Tibial artery (tissue), 4 donors: ENCODE measurements at regions not wholly inside any gene's neighbourhood (a gene's known extent, or its start where the extent isn't known, plus 50 kb on each side); places are given as distances from the start of the nearest gene placed in this dataset.

Source experiments
- DNase-seq, 2 donors: peaks; one replicate each; pipeline ENCODE4 v3.0.0-alpha.2; 2019
- H3K27ac ChIP-seq, 2 donors: fragments of 200-600 bp; sonication (generic) in 1 of 2; 1 replicate in 1 of 2; 2 replicates in 1 of 2; pipeline ENCODE4 v1.5.1; 2018 to 2019; ENCODE audit warnings: mild to moderate bottlenecking in 1 of 2
- H3K27me3 ChIP-seq, 2 donors: fragments of 200-600 bp; sonication (generic) in 1 of 2; one replicate each; pipeline versions ENCODE4 v1.5.1 to v1.6.0; 2016 to 2019
- H3K36me3 ChIP-seq, 3 donors: fragments of 200-600 bp; sonication (generic) in 2 of 3; one replicate each; pipeline ENCODE4 v1.5.1; 2016 to 2019; ENCODE audit warnings: mild to moderate bottlenecking in 2 of 3
- H3K4me1 ChIP-seq, 4 donors: fragments of 200-600 bp; sonication (generic) in 2 of 4; 1 replicate in 3 of 4; 2 replicates in 1 of 4; pipeline ENCODE4 v1.5.1; 2016 to 2019
- H3K4me3 ChIP-seq, 2 donors: fragments of 200-600 bp; sonication (generic) in 1 of 2; 1 replicate in 1 of 2; 2 replicates in 1 of 2; pipeline ENCODE4 v1.5.1; 2018 to 2019; ENCODE audit warnings: mild to moderate bottlenecking in 2 of 2
- H3K9me3 ChIP-seq, 3 donors: fragments of 200-600 bp; sonication (generic) in 1 of 3; one replicate each; pipeline ENCODE4 v1.5.1; 2016 to 2019
- intact Hi-C: fragments of 100-400 bp; cut with DNase I; formaldehyde crosslinking; loops from one replicate; pipeline ENCODE4 v1.15.0; 2023; ENCODE audit warnings: low total_unique reads
- TF ChIP-seq, protein P1 (sequence below), 2 experiments: fragments of 200-600 bp in 1 of 2; fragments of 450-650 bp in 1 of 2; IDR thresholded peaks; one replicate each; pipeline ENCODE4 v1.5.1; 2017 to 2019; ENCODE audit warnings: antibody characterized with exemption in 2 of 2, mild to moderate bottlenecking in 1 of 2, moderate library complexity in 1 of 2

- Histone ChIP-seq H3K36me3 (no peaks in the 10 kb centered on the region), H3K4me1 (no peaks in the 10 kb centered on the region), H3K9me3 (no peaks in the 10 kb centered on the region), H3K27ac (no peak overlapping the region), H3K27me3 (no peaks in the 10 kb centered on the region), H3K4me3 (no peak overlapping the region)
- no peak for DNase-seq
- intact Hi-C loops, result no loop called here
- TF ChIP-seq, protein P1, sequence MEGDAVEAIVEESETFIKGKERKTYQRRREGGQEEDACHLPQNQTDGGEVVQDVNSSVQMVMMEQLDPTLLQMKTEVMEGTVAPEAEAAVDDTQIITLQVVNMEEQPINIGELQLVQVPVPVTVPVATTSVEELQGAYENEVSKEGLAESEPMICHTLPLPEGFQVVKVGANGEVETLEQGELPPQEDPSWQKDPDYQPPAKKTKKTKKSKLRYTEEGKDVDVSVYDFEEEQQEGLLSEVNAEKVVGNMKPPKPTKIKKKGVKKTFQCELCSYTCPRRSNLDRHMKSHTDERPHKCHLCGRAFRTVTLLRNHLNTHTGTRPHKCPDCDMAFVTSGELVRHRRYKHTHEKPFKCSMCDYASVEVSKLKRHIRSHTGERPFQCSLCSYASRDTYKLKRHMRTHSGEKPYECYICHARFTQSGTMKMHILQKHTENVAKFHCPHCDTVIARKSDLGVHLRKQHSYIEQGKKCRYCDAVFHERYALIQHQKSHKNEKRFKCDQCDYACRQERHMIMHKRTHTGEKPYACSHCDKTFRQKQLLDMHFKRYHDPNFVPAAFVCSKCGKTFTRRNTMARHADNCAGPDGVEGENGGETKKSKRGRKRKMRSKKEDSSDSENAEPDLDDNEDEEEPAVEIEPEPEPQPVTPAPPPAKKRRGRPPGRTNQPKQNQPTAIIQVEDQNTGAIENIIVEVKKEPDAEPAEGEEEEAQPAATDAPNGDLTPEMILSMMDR (IDR thresholded peaks at IDR 0.05), result no peak
These were observed 1668.9 kb upstream of the MIR17HG start for GRCh38 chr13:89678466-89679121.

- H3K4me1 ChIP-seq, result no peaks in the 10 kb centered on the region
- TF ChIP-seq, protein P1 (IDR thresholded peaks at IDR 0.05), result no peak
- H3K27ac ChIP-seq, result no peak overlapping the region
- H3K9me3 ChIP-seq, result no peaks in the 10 kb centered on the region
- no peak overlapping the region for H3K4me3 ChIP-seq
- DNase-seq, result no peak
- H3K27me3 ChIP-seq, result no peaks in the 10 kb centered on the region
- no peaks in the 10 kb centered on the region for H3K36me3 ChIP-seq
- intact Hi-C loops, result no loop called here
These were observed 1662.6 kb upstream of the MIR17HG start for GRCh38 chr13:89684896-89685295.

DNA sequence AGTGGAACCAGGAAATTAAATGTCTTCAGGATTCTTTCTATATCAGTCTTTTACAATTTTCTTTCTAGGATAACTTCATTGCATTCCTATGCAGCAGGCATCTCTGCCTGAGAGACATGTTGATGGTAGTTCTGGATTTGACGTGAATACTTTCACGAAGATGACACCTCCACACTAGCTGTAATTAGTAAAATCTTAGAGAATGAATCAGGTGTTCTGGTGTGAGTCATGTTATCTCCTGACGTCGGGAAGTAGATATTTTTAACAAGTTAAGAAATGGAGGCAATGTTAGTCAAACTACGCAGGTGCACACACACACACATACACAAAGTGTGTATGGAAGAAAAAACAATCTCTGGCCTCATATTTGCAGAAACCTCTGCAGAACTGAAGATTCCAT is 1661.3 kb upstream of the MIR17HG start:
- Histone ChIP-seq H3K27me3 (no peaks in the 10 kb centered on the region), H3K27ac (no peak overlapping the region), H3K4me1 (no peaks in the 10 kb centered on the region), H3K4me3 (no peak overlapping the region), H3K9me3 (no peaks in the 10 kb centered on the region), H3K36me3 (no peaks in the 10 kb centered on the region)
- no peak for DNase-seq
- intact Hi-C loops, result no loop called here
- TF ChIP-seq, protein P1 (IDR thresholded peaks at IDR 0.05), result no peak

DNA sequence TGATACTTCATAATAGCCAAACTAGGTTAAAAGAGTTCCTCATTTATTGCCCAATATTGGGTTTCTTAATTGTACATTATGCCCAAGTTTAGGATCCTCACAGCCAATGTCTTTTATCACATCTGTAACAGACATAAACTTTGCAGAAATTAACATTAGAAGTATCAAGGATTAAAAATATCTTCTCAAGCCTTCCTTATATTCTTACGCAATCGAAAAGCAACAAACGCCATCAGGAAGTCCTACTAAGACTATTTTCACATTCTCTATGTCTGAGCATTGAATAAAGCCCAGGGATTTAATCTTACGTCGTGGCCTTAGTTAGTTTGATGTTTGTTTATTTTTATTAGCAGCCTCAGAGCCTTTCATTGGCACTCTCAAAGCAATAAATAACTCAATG is 1660.4 kb upstream of the MIR17HG start:
- intact Hi-C loops, result no loop called here
- H3K9me3 ChIP-seq, result no peaks in the 10 kb centered on the region
- no peaks in the 10 kb centered on the region for H3K27me3 ChIP-seq
- DNase-seq, result no peak
- TF ChIP-seq, protein P1 (IDR thresholded peaks at IDR 0.05), result no peak
- H3K27ac ChIP-seq, result no peak overlapping the region
- H3K4me1 ChIP-seq, result no peaks in the 10 kb centered on the region
- no peak overlapping the region for H3K4me3 ChIP-seq
- no peaks in the 10 kb centered on the region for H3K36me3 ChIP-seq

DNA sequence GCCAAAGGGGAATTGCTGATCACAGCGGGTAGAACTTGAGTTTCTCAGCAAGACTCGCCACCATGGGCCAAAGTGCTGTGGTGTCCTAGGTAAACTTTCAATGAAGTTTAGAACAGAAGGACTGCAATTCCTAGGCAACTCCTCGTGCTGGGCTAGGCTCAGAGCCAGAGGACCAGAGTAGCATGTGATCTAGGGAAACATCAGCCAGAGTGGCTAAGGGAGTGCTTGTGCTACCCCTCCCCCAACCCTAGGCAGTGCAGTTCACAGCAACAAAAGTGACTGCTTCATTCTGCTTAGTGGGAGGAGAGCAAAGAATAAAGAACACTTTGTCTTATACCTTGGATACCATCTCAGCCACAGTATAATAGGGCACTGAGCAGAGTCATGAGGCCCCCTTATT is 1658.6 kb upstream of the MIR17HG start:
- H3K27ac ChIP-seq, result no peak overlapping the region
- no peaks in the 10 kb centered on the region for H3K9me3 ChIP-seq
- H3K4me1 ChIP-seq, result no peaks in the 10 kb centered on the region
- intact Hi-C loops, result no loop called here
- TF ChIP-seq, protein P1 (IDR thresholded peaks at IDR 0.05), result no peak
- H3K27me3 ChIP-seq, result no peaks in the 10 kb centered on the region
- H3K36me3 ChIP-seq, result no peaks in the 10 kb centered on the region
- H3K4me3 ChIP-seq, result no peak overlapping the region
- DNase-seq, result no peak

GRCh38 chr13:89694451-89694850 is 1653.0 kb upstream of the MIR17HG start:
- intact Hi-C loops, result no loop called here

More at GRCh38 chr13:89694451-89694850, 1653.0 kb upstream of the MIR17HG start:
- H3K36me3 ChIP-seq, result no peaks in the 10 kb centered on the region
- H3K27me3 ChIP-seq, result no peaks in the 10 kb centered on the region
- TF ChIP-seq, protein P1 (IDR thresholded peaks at IDR 0.05), result no peak
- no peaks in the 10 kb centered on the region for H3K4me1 ChIP-seq
- H3K27ac ChIP-seq, result no peak overlapping the region
- no peak for DNase-seq
- H3K4me3 ChIP-seq, result no peak overlapping the region
- H3K9me3 ChIP-seq, result no peaks in the 10 kb centered on the region
